Muscle layer of duodenum (tissue), 2 donors: ENCODE measurements at regions not wholly inside any gene's neighbourhood (a gene's known extent, or its start where the extent isn't known, plus 50 kb on each side); places are given as distances from the start of the nearest gene placed in this dataset.

ENCODE experiments used
- H3K27ac ChIP-seq: one replicate; pipeline ENCODE4 v1.7.0; 2013; ENCODE audit warnings: mild to moderate bottlenecking, low read length
- H3K27me3 ChIP-seq: one replicate; pipeline ENCODE4 v1.7.0; 2013; ENCODE audit warnings: low read depth, mild to moderate bottlenecking, control low read depth, low read length
- H3K36me3 ChIP-seq, 2 donors: one replicate each; pipeline ENCODE4 v1.7.0; 2013; ENCODE audit warnings: low read length in 2 of 2, control low read depth in 1 of 2, mild to moderate bottlenecking in 1 of 2; ENCODE audit not compliant: insufficient read depth in 2 of 2, control insufficient read depth in 1 of 2
- H3K4me1 ChIP-seq, 2 donors: one replicate each; pipeline ENCODE4 v1.7.0; 2013; ENCODE audit warnings: low read length in 2 of 2, mild to moderate bottlenecking in 2 of 2, control low read depth in 1 of 2, moderate library complexity in 1 of 2; ENCODE audit not compliant: insufficient read depth in 2 of 2, control insufficient read depth in 1 of 2
- H3K4me3 ChIP-seq, 2 donors: one replicate each; pipeline ENCODE4 v1.7.0; 2013; ENCODE audit warnings: low read length in 2 of 2, low read depth in 1 of 2, mild to moderate bottlenecking in 1 of 2
- H3K9me3 ChIP-seq, 2 donors: one replicate each; pipeline ENCODE4 v1.7.0; 2013; ENCODE audit warnings: low read length in 2 of 2, control low read depth in 1 of 2, mild to moderate bottlenecking in 1 of 2; ENCODE audit not compliant: control insufficient read depth in 1 of 2
- donor health status: healthy.

DNA sequence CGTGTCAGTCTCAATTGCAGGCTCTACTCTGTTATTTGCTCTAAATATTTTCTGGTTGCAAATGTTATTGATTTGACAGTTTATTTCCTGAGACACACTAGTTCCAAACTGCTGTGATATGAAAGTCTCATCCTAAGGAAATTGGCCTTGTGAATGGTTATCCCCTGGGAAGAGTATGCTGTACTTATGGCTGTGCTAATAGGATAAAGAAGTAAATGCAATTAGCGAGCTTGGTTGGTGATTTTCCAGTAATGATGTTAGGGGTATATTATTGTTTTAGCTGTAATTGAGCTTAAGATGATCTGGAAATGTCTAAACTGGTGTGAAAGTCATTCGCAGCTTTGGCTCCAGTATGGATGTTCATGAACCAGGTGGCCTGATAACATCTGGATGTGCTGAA, 197.9 kb downstream of the SUDS3 start:
- H3K4me1 ChIP-seq, result peaks cover 0 to 4% of the 10 kb centered on the region in 2 donors
- peaks cover 0 to 4% of the 10 kb centered on the region in 2 donors for H3K9me3 ChIP-seq
- no peak overlapping the region for H3K27ac ChIP-seq
- H3K36me3 ChIP-seq, result no peaks in the 10 kb centered on the region
- no peaks in the 10 kb centered on the region for H3K27me3 ChIP-seq
- H3K4me3 ChIP-seq, result no peak overlapping the region

DNA sequence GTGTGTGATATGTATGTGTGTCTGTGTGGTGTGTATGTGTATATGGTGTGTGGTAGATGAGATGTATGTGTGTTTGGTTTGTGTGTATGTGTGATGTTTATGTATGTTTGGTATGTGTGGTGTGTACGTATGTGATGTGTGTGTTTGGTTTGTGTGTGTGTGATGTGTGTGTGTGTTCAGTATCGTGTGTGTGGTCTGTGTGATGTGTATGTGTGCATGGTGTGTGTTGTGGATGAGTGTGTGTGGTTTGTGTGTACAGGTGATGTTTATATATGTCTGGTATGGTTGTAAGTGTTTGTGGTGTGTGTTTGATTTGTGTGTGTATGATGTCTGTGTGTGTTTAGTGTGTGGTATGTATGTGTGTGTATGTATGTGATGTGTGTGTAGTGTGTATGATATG, 199.4 kb downstream of the SUDS3 start:
- no peak overlapping the region for H3K4me3 ChIP-seq
- H3K9me3 ChIP-seq, result no peaks in the 10 kb centered on the region
- no peaks in the 10 kb centered on the region for H3K27me3 ChIP-seq
- H3K27ac ChIP-seq, result no peak overlapping the region
- no peaks in the 10 kb centered on the region for H3K36me3 ChIP-seq
- H3K4me1 ChIP-seq, result peaks cover 0 to 4% of the 10 kb centered on the region in 2 donors

DNA sequence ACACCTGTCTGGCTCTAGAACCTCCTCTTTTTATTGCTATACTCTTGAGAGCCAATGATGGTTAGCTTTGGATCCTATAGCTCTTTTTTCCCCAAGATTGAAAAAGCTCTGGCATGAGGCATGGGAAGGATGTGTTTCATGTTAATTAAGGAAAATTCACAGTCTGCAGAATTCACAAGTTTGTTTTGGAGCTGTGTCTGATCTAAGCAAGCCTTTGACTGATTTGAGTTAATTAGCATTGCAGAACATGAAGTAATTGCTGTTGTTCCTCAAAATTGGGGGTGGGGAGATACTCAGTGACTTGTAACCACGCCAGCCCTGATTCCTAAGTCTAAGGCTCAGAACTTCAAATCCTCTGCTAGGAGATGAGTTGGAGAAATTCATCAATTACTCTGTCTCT, 205.0 kb downstream of the SUDS3 start:
- Histone ChIP-seq H3K9me3 (peaks cover 0 to 6% of the 10 kb centered on the region in 2 donors), H3K4me3 (no peak overlapping the region), H3K4me1 (no peaks in the 10 kb centered on the region), H3K27me3 (no peaks in the 10 kb centered on the region), H3K36me3 (no peaks in the 10 kb centered on the region), H3K27ac (no peak overlapping the region)

DNA sequence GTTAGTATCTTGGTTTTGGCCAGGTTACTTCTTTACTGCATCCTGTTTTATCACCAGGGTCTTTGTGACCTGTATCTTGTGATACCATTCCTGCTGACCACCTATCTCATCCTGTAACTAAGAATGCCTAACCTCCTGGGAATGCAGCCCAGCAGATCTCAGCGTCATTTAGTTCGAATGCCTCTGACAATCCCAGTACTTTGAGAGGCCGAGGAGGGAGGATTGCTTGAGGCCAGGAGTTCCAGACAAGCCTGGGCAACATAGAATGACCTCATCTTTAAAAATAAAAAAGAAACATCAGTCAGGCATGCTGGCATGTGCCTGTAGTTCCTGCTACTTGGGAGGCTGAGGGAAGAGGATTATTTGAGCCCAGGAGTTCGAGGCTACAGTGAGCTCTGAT, 206.5 kb downstream of the SUDS3 start:
- Histone ChIP-seq H3K4me3 (no peak overlapping the region), H3K4me1 (no peaks in the 10 kb centered on the region), H3K9me3 (peaks cover 0 to 15% of the 10 kb centered on the region in 2 donors), H3K27ac (no peak overlapping the region), H3K27me3 (no peaks in the 10 kb centered on the region), H3K36me3 (no peaks in the 10 kb centered on the region)

DNA sequence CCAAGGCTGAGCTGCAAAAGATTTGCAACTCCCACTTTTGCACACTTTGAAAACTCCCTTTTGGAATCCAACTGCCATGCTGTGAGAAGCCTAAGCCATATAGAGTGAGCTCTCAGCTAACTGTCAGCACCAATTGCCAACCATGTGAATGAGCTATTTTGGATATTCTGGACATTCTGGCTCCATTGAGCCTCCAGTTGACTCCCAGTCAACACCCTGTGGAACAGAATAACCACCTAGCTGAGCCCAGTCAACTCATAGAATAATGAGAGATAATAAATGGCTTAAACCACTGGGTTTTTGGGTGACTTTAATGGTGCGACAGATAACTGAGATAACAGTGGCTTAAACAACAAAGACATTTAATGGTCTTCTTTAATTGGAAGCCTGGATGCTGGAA, 210.1 kb downstream of the SUDS3 start:
- H3K27ac ChIP-seq, result no peak overlapping the region
- no peaks in the 10 kb centered on the region for H3K27me3 ChIP-seq
- H3K36me3 ChIP-seq, result no peaks in the 10 kb centered on the region
- no peaks in the 10 kb centered on the region for H3K4me1 ChIP-seq
- H3K9me3 ChIP-seq, result peaks cover 0 to 15% of the 10 kb centered on the region in 2 donors
- no peak overlapping the region for H3K4me3 ChIP-seq

- Histone ChIP-seq H3K9me3 (peaks cover 0 to 15% of the 10 kb centered on the region in 2 donors), H3K36me3 (no peaks in the 10 kb centered on the region), H3K27me3 (no peaks in the 10 kb centered on the region), H3K4me1 (no peaks in the 10 kb centered on the region), H3K27ac (no peak overlapping the region), H3K4me3 (no peak overlapping the region)
Measured at GRCh38 chr12:118589162-118589561, 212.8 kb downstream of the SUDS3 start.

- H3K4me1 ChIP-seq, result no peaks in the 10 kb centered on the region
- no peak overlapping the region for H3K27ac ChIP-seq
- H3K27me3 ChIP-seq, result no peaks in the 10 kb centered on the region
- H3K4me3 ChIP-seq, result no peak overlapping the region
- H3K36me3 ChIP-seq, result no peaks in the 10 kb centered on the region
- peaks cover 0 to 15% of the 10 kb centered on the region in 2 donors for H3K9me3 ChIP-seq
Measured at GRCh38 chr12:118590406-118591150, 214.2 kb downstream of the SUDS3 start.

GRCh38 chr12:118603610-118604361, 227.4 kb downstream of the SUDS3 start:
- Histone ChIP-seq H3K27me3 (no peaks in the 10 kb centered on the region), H3K4me3 (no peak overlapping the region)

DNA sequence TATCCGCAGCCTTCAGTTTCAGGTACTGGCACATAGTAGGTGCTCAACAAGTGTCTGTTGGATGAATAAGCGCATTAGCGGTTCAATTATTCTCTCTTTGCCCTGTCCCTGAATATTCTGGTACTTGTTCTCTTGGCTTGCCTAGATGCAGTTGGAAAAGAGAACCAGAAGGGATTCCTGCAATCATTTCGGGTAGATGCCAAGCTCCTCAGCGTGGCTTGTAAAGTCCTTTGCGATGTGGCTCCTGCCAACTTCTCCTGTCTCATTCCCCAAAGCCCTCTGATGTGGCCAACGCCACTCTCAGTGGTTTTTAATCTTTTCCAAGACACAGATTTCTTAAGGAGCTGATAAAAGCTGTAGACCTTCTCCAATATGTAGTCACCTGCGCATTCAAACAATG, 230.3 kb downstream of the SUDS3 start:
- Histone ChIP-seq H3K4me3 (no peak overlapping the region), H3K27me3 (no peaks in the 10 kb centered on the region), H3K27ac (no peak overlapping the region)

More at GRCh38 chr12:118603610-118604361, 227.4 kb downstream of the SUDS3 start:
- H3K36me3 ChIP-seq, result no peaks in the 10 kb centered on the region
- H3K4me1 ChIP-seq, result no peaks in the 10 kb centered on the region
- no peak overlapping the region for H3K27ac ChIP-seq
- H3K9me3 ChIP-seq, result no peaks in the 10 kb centered on the region

DNA sequence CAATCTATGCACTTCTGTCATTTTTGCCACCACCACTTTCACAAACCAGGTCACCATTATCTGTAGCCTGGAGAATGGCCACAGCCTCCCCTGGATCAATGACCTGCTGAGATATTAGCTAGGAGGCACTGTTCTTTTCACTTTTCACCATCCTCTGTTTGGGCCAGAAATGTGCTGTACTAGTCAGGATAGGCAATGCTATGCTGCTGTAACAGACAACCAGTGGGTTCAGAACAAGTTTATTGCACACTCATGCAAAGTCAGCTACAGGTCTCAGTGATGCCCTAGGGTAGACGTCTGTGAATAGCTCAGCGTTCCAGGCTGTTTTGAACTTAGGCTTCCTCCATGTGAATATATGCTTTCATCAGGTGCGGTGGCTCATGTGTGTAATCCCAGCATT, 231.5 kb downstream of the SUDS3 start:
- Histone ChIP-seq H3K27ac (no peak overlapping the region), H3K4me1 (no peaks in the 10 kb centered on the region), H3K27me3 (no peaks in the 10 kb centered on the region), H3K36me3 (no peaks in the 10 kb centered on the region), H3K4me3 (no peak overlapping the region), H3K9me3 (no peaks in the 10 kb centered on the region)

More for the DNA sequence above, 230.3 kb downstream of the SUDS3 start:
- H3K4me1 ChIP-seq, result no peaks in the 10 kb centered on the region
- no peaks in the 10 kb centered on the region for H3K36me3 ChIP-seq
- no peaks in the 10 kb centered on the region for H3K9me3 ChIP-seq

GRCh38 chr12:118608770-118609344, 232.5 kb downstream of the SUDS3 start:
- no peak overlapping the region for H3K27ac ChIP-seq
- H3K36me3 ChIP-seq, result no peaks in the 10 kb centered on the region
- peaks cover 2 to 3% of the 10 kb centered on the region in 2 donors for H3K9me3 ChIP-seq
- no peaks in the 10 kb centered on the region for H3K4me1 ChIP-seq
- no peaks in the 10 kb centered on the region for H3K27me3 ChIP-seq
- no peak overlapping the region for H3K4me3 ChIP-seq
